Left ventricle myocardium inferior (tissue), 1 donor: ENCODE measurements at regions not wholly inside any gene's neighbourhood (a gene's known extent, or its start where the extent isn't known, plus 50 kb on each side); places are given as distances from the start of the nearest gene placed in this dataset.

Source experiments
- DNase-seq: peaks from one replicate; pipeline ENCODE4 v3.0.0-alpha.2; 2020
- H3K27ac ChIP-seq: fragments of 200-600 bp; replicated peaks from 2 replicates; pipeline ENCODE4 v1.8.0; 2021
- H3K27me3 ChIP-seq: fragments of 200-600 bp; 2 replicates; pipeline ENCODE4 v1.8.0; 2021; ENCODE audit warnings: low read depth
- H3K36me3 ChIP-seq: fragments of 200-600 bp; 2 replicates; pipeline ENCODE4 v1.8.0; 2021
- H3K4me1 ChIP-seq: fragments of 200-600 bp; 2 replicates; pipeline ENCODE4 v1.8.0; 2021
- H3K4me3 ChIP-seq: fragments of 200-600 bp; 2 replicates; pipeline ENCODE4 v1.8.0; 2021; ENCODE audit warnings: mild to moderate bottlenecking, moderate library complexity
- H3K9me3 ChIP-seq: fragments of 200-600 bp; replicated peaks from 2 replicates; pipeline ENCODE4 v1.8.0; 2021
- CTCF ChIP-seq: fragments of 200-600 bp; IDR thresholded peaks from 2 replicates; pipeline ENCODE4 v1.8.0; 2021; ENCODE audit warnings: antibody characterized with exemption, mild to moderate bottlenecking, borderline replicate concordance
- intact Hi-C: fragments of 100-400 bp; cut with micrococcal nuclease; formaldehyde crosslinking; loops from one replicate; pipeline ENCODE4 v1.11.0; 2022
- donor health status: DM: no; HTN: yes; CAD: no; lungs with severe emphysema.

DNA sequence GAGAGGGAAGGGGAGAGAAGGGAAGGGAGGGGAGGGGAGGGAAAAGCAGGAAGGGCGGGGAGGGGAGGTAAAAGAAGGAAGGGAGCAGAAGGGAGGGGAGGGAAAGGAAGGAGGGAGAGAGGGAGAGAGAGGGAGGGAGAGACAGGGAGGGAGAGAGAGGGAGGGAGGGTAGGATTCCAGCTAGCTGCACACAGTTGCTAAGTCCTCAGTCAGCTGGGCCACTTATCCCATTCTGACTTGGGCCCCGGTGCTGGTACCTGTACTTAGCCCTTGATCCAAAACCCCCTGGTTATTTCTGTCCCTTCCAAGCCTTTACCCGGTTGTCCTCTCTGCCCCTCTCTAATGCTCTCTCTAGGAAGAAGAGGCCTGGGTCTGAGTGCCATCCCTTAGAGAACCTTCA is 211.4 kb downstream of the TTC32 start:
- Histone ChIP-seq H3K9me3 (no peaks in the 10 kb centered on the region), H3K27me3 (no peaks in the 10 kb centered on the region), H3K27ac (no peak overlapping the region), H3K4me1 (peaks cover 8% of the 10 kb centered on the region), H3K4me3 (no peak overlapping the region), H3K36me3 (no peaks in the 10 kb centered on the region)
- DNase-seq = no peak
- intact Hi-C loops = no loop called here
- no peak for TF ChIP-seq CTCF

DNA sequence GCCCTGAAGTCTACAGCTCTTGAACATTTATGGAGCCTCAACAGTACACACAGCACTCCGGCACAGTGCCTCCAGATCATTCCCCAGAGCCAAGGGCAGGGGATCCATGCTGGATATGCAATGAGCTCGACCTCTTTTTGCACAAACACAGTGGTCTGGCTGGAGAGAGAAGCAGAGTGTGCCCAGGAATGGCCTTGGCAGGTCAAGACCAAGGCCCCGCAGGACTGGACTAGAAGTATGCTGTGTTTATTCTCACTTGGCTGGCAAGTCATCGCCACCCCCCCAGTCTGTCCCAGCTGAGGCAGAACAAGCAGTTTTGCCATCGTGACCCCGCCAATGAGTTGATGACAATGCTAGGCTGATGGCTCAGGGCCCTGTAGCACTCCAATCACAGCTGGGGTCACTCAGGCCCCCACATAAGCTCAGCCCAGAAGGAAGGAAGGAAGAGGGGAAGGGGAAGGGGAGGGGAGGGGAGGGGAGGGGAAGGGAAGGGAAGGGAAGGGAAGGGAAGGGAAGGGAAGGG is 212.1 kb downstream of the TTC32 start:
- H3K36me3 ChIP-seq = no peaks in the 10 kb centered on the region
- no peak overlapping the region for H3K4me3 ChIP-seq
- no peak for TF ChIP-seq CTCF
- H3K27me3 ChIP-seq = no peaks in the 10 kb centered on the region
- no peak overlapping the region for H3K27ac ChIP-seq
- intact Hi-C loops = no loop called here
- no peak for DNase-seq
- no peaks in the 10 kb centered on the region for H3K9me3 ChIP-seq
- H3K4me1 ChIP-seq = peaks cover 8% of the 10 kb centered on the region

DNA sequence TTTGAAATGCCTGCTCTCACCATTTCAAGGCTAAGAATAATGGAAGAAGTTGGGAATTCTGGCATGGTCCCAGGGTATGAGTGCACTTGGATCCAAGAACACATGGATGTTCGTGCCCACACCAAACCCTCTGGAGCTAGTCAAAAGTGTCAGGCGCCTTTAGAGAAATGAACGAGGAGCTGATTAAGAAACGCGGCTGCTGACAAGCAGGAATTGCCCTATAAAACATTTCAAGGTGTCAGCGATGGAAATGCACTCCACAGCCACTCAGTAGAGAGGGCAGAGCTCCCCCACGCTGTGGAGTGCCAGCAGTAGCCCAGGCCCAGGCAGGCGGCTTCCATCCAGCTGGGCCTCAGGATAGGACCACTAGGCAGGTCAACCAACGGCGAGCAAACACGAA is 213.7 kb downstream of the TTC32 start:
- peaks cover 8% of the 10 kb centered on the region for H3K4me1 ChIP-seq
- H3K27ac ChIP-seq = peak overlapping the region; percentile 33

DNA sequence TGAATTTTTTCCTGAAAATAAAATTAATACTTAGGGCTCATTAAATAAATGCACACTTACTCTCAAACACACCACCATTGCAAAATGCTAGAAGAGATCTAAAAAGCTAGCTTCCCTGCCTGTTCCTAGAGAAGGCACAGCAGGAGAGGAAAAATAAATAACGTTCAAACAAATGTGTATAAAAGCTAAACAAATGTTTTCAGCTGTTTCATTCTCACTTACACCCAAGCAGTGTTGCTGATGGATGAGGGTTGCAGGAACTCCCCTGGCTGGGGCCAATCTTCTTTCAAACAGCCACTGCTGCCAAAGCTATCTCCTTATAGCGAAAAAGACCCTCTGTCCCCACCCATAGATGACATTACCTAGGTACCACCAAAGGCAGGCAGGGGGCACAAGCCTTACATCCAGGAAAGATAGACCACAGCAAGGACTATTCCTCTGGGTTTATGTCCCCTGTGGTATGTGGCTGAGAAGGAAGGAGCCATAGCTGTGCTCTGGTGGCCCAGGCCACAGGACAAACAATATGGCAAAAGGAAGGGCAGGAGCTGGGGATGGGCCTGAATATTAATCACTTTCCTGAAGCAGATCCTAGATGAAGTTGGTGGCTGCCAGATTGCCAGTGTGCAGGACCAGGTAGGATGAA is 214.6 kb downstream of the TTC32 start:
- intact Hi-C loops = no loop called here
- no peak for DNase-seq
- Histone ChIP-seq H3K9me3 (no peaks in the 10 kb centered on the region), H3K27ac (no peak overlapping the region), H3K4me1 (peaks cover 8% of the 10 kb centered on the region), H3K36me3 (no peaks in the 10 kb centered on the region), H3K27me3 (no peaks in the 10 kb centered on the region), H3K4me3 (no peak overlapping the region)
- no peak for TF ChIP-seq CTCF

More for the DNA sequence above, 213.7 kb downstream of the TTC32 start:
- H3K27me3 ChIP-seq = no peaks in the 10 kb centered on the region
- DNase-seq = peak; percentile 37
- TF ChIP-seq CTCF = peak; percentile 44
- intact Hi-C loops = no loop called here
- no peaks in the 10 kb centered on the region for H3K9me3 ChIP-seq
- H3K36me3 ChIP-seq = no peaks in the 10 kb centered on the region
- H3K4me3 ChIP-seq = no peak overlapping the region

- no peak for DNase-seq
- H3K36me3 ChIP-seq = no peaks in the 10 kb centered on the region
- peaks cover 8% of the 10 kb centered on the region for H3K4me1 ChIP-seq
- H3K27ac ChIP-seq = no peak overlapping the region
- H3K9me3 ChIP-seq = no peaks in the 10 kb centered on the region
- intact Hi-C loops = no loop called here
- H3K4me3 ChIP-seq = no peak overlapping the region
- no peaks in the 10 kb centered on the region for H3K27me3 ChIP-seq
- TF ChIP-seq CTCF = no peak
These were observed 215.3 kb downstream of the TTC32 start for GRCh38 chr2:19686439-19686838.
